ENCODE measurements at regions not wholly inside any gene's neighbourhood (a gene's known extent, or its start where the extent isn't known, plus 50 kb on each side); places are given as distances from the start of the nearest gene placed in this dataset.

DNA sequence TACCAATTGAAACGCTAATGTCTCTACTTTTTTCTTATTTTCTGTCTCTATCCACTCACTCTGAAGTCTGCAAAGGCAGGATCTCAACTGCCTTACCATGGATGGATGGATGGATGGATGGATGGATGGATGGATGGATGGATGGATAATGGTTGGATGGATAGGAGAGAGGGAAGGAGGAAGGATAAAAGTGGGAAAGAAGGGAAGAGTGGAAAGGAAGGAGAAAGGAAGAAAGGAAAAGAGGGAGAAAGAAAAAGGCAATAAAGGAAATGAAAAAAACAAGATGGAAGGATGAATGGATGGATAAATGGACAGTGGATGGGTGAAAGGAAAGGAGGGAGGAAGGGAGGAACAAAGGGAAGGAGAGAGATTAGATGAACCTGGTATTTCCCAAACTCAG lies 506.0 kb downstream of the MN1 start:
- no peaks in the 10 kb centered on the region for H3K9me3 Mint-ChIP-seq

DNA sequence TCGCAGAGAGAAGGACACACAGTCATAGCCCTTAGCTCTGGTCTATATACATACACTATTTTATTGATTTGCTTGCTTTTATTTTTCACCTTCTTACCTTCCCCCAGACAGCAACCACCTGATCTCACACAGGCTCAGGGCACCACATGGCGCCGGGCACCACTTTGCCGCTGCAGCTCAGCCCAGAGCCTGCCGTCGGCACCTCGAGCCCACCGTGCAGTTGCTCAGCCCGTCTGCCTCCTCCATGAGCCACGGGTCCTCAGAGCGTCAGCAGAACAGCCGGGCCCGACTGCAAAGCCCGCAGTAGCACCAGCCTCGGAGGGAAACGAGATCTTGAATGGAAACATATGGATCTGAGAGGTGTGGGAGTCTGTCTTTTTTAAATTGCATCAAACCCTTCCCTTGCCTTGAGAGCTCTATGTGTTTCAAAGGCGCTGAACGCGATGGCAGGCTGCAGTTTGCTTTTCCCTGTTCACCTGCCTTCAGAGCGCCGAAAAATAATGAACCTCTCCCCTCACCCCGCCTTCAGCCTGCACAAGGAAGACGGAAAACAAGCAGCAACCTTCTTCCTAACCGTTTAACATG lies 505.4 kb downstream of the MN1 start:
- peaks cover 15% of the 10 kb centered on the region for H3K27me3 Mint-ChIP-seq

More for the DNA sequence above, 506.0 kb downstream of the MN1 start:
- Mint-ChIP-seq H3K4me1 (no peaks in the 10 kb centered on the region), H3K4me3 (no peak overlapping the region), H3K36me3 (ENCODE audit: low read depth) (no peaks in the 10 kb centered on the region), H3K27me3 (peaks cover 15% of the 10 kb centered on the region), H3K27ac (no peak overlapping the region)
- no peak for DNase-seq
- intact Hi-C loops (cut with micrococcal nuclease) = no loop called here

DNA sequence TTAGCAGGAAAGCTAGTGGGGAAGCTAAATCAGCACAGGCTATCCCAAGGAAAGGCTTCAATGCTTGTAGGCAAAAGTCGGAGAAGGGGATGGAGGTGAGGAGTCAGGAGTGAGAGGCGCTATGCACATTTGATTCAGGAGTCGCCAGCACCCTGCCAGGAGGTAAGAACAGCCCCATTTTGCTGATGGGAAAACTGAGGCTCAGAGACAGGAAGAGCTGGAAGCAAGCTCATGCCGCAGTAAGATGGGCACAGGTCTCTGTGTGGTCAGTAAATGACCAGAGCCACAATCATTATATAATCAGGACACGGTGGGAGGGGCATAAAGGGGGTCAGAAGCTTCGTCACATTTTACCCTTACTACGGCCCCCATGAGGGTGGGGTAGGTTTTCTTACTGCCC lies 504.4 kb downstream of the MN1 start:
- intact Hi-C loops (cut with micrococcal nuclease) = no loop called here
- Mint-ChIP-seq H3K4me3 (no peak overlapping the region), H3K27ac (no peak overlapping the region), H3K27me3 (peaks cover 15% of the 10 kb centered on the region), H3K36me3 (ENCODE audit: low read depth) (no peaks in the 10 kb centered on the region), H3K9me3 (no peaks in the 10 kb centered on the region), H3K4me1 (no peaks in the 10 kb centered on the region)
- no peak for DNase-seq

More for the DNA sequence above, 505.4 kb downstream of the MN1 start:
- H3K27ac Mint-ChIP-seq = no peak overlapping the region
- no peaks in the 10 kb centered on the region for H3K9me3 Mint-ChIP-seq
- DNase-seq = no peak
- H3K4me3 Mint-ChIP-seq = no peak overlapping the region
- H3K36me3 Mint-ChIP-seq (ENCODE audit: low read depth) = no peaks in the 10 kb centered on the region
- H3K4me1 Mint-ChIP-seq = no peaks in the 10 kb centered on the region
- intact Hi-C loops (cut with micrococcal nuclease) = no loop called here

DNA sequence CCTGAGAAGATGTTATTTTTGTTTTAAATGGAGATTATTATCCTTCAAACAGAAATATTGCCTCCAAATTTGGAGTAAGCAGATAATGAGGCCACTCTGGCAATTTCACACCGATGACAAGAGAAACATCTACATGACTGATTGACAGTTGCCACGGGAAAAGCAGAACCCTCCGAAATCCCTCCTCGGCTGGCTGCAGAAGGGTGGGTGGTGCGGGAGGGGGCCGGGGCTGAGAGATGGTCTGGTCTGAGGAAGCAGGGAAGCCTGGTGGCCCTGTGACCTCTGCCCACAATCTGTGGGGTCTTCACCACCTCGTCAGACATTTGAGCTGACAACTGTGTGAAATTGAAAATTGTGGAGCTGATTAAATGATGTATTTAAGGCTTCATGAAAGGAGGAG lies 503.2 kb downstream of the MN1 start:
- H3K27ac Mint-ChIP-seq = no peak overlapping the region
- H3K9me3 Mint-ChIP-seq = no peaks in the 10 kb centered on the region
- H3K36me3 Mint-ChIP-seq (ENCODE audit: low read depth) = no peaks in the 10 kb centered on the region
- H3K4me1 Mint-ChIP-seq = no peaks in the 10 kb centered on the region
- peaks cover 15% of the 10 kb centered on the region for H3K27me3 Mint-ChIP-seq
- DNase-seq = no peak
- intact Hi-C loops (cut with micrococcal nuclease) = no loop called here
- H3K4me3 Mint-ChIP-seq = no peak overlapping the region

DNA sequence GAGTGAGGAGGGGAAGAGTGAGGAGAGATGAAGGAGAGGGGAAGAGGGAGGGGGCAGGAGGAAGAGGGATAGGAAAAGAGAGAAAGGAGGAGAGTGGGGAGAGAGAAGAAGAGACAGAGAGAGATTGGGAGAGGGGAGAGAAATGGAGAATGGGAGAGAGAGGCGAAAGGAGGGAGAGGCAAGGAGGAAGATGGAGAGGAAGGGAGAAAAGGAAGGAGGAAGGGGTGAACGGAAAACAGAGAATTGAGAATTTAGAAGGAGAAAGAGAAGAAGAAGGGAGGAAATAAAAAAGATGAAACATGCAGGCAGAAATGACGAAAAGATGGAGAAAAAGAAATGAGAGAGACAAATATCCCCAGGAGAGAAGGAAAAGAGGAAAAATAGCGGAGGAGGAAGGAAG lies 502.8 kb downstream of the MN1 start:
- no peak for DNase-seq
- H3K4me3 Mint-ChIP-seq = no peak overlapping the region
- H3K27me3 Mint-ChIP-seq = peaks cover 15% of the 10 kb centered on the region
- H3K27ac Mint-ChIP-seq = no peak overlapping the region
- no peaks in the 10 kb centered on the region for H3K9me3 Mint-ChIP-seq
- no peaks in the 10 kb centered on the region for H3K36me3 Mint-ChIP-seq (ENCODE audit: low read depth)
- H3K4me1 Mint-ChIP-seq = no peaks in the 10 kb centered on the region
- intact Hi-C loops (cut with micrococcal nuclease) = no loop called here

DNA sequence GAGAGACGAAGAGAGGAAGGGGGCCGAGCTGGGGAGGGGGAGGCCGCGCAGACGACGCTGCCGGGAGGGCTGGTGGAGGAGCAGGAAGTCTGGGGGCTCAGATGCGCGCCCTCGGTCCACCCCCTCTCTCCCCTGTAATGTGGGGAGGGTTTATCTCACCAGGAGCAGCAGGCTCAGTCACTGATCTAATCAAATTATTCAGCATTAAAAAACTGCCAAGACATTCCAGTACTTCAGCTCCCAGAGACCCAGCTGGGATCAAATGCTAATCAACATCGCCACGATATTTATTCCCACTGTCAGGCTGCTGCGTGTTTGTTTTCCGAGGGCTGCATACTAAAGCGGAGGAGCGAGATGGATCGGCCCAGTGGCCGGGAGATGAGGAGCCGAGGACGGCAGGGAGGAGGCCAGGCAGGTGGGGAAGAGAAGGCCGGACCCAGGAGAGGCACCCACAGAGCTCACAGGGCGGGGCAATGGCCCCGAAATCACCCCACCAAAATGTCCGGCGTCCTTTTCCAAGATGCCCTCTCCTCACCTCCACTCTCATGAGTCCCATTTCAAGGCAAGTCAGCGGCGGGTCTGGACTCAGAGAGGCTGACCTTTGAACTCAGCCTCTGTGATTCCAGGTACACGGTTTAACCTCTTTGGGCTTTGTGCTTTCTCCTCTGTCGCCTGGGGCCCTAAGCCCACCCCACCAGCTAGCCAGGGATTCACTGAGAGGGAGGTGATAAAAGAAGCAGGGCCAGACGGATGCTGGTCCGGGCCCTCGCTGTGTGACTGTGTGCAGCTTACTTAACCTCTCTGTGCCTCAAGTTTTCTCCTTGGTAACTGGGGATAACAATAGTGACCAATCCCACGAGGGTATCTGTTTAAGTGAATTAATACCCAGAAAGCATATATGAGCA lies 502.1 kb downstream of the MN1 start:
- Mint-ChIP-seq H3K9me3 (no peaks in the 10 kb centered on the region), H3K4me3 (no peak overlapping the region), H3K27me3 (peaks cover 15% of the 10 kb centered on the region), H3K27ac (no peak overlapping the region), H3K36me3 (ENCODE audit: low read depth) (no peaks in the 10 kb centered on the region), H3K4me1 (no peaks in the 10 kb centered on the region)
- no peak for DNase-seq
- intact Hi-C loops (cut with micrococcal nuclease) = no loop called here

DNA sequence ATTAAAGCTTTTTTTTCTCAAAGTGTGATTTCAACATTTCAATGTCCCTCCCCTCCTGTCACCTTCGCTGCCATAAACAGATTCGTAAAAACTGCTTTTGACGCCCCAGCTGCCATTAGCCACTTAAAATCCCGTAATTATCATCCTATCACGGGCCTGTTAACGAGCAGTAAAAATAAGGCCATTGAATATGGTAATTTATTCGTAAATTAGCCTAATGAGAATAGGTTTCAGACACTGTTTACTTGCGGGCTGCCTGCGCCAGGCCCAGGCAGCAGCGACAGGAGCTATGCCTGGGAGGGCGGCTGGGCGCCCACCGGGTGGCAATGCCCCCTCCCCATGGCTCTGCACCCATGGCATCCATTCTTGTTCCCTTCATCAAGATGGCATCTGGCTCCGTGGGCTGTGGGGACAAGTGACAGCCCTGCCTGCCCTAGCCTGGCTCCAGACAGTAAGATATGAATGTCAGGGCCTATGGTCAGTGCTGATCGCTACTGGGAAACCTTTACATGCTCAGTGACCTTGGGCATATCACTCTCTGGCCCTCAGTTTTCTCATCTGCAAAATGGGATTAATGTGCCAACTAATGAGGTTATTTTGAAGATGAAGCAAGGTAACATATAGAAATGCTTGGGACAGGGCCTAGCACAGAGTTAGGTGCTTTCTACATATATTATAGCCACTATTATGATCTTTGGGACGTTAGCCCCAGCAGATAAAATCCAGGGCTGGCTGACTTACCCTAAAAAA lies 500.8 kb downstream of the MN1 start:
- no peaks in the 10 kb centered on the region for H3K36me3 Mint-ChIP-seq (ENCODE audit: low read depth)
- intact Hi-C loops (cut with micrococcal nuclease) = no loop called here
- H3K27ac Mint-ChIP-seq = no peak overlapping the region
- H3K27me3 Mint-ChIP-seq = peaks cover 15% of the 10 kb centered on the region
- no peak overlapping the region for H3K4me3 Mint-ChIP-seq
- no peaks in the 10 kb centered on the region for H3K4me1 Mint-ChIP-seq
- no peaks in the 10 kb centered on the region for H3K9me3 Mint-ChIP-seq
- DNase-seq = no peak

DNA sequence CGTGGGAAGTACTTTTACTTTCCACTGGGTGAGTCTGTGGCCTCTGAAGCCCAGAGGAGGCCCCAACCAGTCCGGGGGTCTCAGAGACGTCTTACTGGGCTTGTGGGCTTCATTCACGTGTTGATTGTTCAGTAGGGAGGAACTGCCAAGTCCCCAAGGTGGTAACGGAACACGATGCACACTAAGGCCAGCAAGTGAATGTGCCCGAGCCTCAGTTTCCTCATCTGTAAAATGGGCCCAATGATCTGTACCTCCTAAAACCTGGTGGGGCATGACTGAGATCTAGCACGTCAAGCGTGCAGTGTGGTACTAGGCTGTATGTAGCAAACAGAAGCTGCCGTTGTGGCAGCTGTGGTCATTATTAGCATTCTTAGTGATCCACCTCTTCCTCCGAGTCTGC lies 499.1 kb downstream of the MN1 start:
- DNase-seq = no peak
- Mint-ChIP-seq H3K4me1 (no peaks in the 10 kb centered on the region), H3K9me3 (no peaks in the 10 kb centered on the region), H3K36me3 (ENCODE audit: low read depth) (no peaks in the 10 kb centered on the region), H3K27ac (no peak overlapping the region), H3K4me3 (no peak overlapping the region), H3K27me3 (peaks cover 10% of the 10 kb centered on the region)
- intact Hi-C loops (cut with micrococcal nuclease) = no loop called here

DNA sequence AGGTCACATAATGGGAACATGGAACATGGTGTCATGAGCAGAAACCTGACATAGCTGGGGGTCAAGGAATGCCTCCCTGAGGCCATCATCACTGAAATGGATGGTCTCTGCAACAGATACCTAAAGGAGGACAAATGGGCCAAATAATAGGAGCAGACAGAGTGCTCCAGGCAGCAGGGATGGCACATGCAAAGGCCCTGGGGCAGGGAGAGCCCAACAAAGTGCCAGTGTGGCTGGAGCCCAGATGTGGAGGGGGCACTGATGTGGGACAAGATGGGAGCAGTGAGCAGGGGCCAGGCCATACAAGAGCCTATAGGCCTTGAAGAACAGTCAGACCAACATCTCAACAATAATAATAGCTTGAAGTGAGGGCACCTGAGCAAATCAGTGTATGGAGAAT lies 497.8 kb downstream of the MN1 start:
- DNase-seq = no peak
- Mint-ChIP-seq H3K27me3 (peaks cover 4% of the 10 kb centered on the region), H3K9me3 (peaks cover 5% of the 10 kb centered on the region), H3K4me3 (no peak overlapping the region), H3K4me1 (no peaks in the 10 kb centered on the region), H3K27ac (no peak overlapping the region), H3K36me3 (ENCODE audit: low read depth) (no peaks in the 10 kb centered on the region)
- intact Hi-C loops (cut with micrococcal nuclease) = no loop called here

DNA sequence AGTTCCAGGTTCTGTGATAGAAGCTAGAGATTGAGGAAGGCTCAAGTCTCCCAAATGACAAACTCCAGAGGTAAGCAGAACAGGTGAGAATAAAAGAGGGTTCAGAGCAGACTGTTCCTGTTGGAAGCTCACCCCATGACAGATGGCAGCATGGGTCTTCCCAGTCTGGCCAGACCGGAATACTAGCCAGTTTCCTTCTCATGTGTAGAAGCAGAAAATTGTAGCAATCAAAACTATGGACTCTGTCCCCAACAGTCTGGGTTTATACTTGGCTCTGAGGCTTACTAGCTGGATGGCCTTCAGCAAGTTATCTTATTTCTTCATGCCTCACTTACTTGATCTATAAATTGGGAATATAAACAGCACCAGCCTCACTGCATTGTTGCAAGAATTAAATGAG lies 494.8 kb downstream of the MN1 start:
- Mint-ChIP-seq H3K4me3 (no peak overlapping the region), H3K27ac (no peak overlapping the region), H3K27me3 (no peaks in the 10 kb centered on the region), H3K36me3 (ENCODE audit: low read depth) (no peaks in the 10 kb centered on the region), H3K9me3 (peaks cover 5% of the 10 kb centered on the region), H3K4me1 (no peaks in the 10 kb centered on the region)
- no peak for DNase-seq
- intact Hi-C loops (cut with micrococcal nuclease) = no loop called here

DNA sequence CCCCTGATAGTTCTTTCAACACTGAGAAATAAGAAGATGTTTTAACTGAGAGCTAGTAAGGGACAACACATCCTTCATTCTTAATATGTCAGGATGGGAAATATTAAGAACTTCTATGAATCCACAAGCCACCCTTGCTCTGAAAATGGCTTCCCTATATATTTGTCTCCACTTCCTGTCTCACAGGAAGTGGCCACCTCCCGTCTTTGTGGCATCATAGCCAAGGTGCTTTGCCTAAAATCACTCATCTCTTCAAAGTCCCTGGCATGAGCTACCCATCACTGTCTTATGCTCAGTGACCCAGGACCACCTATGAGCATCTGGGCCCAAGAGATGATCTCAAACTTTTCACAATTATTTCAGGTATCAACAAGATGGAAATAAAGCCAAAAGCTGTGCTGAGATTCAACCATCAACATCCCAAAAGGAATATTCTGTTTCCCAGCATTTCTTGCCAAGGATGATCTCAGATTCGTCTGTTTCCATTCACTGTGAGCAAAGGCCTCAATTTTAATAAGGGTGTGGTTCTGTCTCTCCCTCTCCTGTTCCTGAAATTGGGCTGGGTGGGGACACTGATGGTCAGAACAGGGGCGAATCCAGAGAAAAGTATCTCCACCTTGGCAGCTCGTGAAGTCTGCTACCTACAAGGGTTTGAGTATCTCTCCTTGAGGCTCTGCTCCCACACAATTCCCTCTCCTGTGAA lies 493.9 kb downstream of the MN1 start:
- no peak for DNase-seq
- Mint-ChIP-seq H3K9me3 (peaks cover 5% of the 10 kb centered on the region), H3K27me3 (no peaks in the 10 kb centered on the region), H3K27ac (no peak overlapping the region), H3K4me1 (no peaks in the 10 kb centered on the region), H3K4me3 (no peak overlapping the region), H3K36me3 (ENCODE audit: low read depth) (no peaks in the 10 kb centered on the region)
- intact Hi-C loops (cut with micrococcal nuclease) = no loop called here

DNA sequence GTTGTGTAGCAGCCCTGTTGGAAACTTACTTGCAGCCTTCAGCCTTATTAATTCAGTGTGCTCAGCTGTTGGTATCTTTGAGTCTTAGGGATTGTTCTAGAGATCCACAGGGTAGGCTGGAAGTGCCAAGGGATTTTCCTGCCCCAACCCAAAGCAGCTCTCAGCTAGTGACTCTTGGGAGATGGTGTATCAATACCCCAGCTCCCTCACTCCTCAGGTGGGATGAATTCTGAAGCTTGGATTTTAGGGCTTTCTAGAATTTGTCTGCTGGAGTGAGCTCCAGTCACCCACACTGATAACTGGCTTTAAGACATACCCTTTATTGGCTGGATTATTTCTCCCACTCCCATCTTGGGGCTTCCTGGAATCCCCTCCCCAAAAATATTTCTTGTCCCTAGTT lies 493.0 kb downstream of the MN1 start:
- Mint-ChIP-seq H3K36me3 (ENCODE audit: low read depth) (no peaks in the 10 kb centered on the region), H3K9me3 (peaks cover 5% of the 10 kb centered on the region), H3K27ac (no peak overlapping the region), H3K27me3 (no peaks in the 10 kb centered on the region), H3K4me1 (no peaks in the 10 kb centered on the region), H3K4me3 (no peak overlapping the region)
- intact Hi-C loops (cut with micrococcal nuclease) = no loop called here
- no peak for DNase-seq

DNA sequence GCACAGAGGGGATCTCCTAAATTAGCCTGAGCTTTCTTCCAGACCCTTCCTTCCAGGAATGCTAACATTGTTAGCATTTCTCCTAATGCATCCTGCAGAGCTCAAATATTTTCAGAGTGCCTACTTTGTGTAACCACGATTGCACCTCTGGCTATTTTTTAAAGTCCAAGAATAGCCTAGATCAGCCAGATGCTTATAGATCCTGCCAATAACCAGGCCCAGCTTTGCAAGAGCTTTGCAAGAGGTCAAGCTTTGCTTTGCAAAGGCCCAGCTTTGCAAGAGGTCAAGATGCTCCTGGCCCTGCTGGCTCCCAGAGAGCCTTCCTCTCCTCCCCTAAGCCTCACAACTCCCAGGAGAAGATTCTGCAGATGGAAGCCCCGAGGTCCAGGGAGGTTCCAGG lies 491.9 kb downstream of the MN1 start:
- Mint-ChIP-seq H3K27ac (no peak overlapping the region), H3K9me3 (peaks cover 5% of the 10 kb centered on the region), H3K4me3 (no peak overlapping the region), H3K27me3 (no peaks in the 10 kb centered on the region), H3K36me3 (ENCODE audit: low read depth) (no peaks in the 10 kb centered on the region), H3K4me1 (no peaks in the 10 kb centered on the region)
- DNase-seq = no peak
- intact Hi-C loops (cut with micrococcal nuclease) = no loop called here

All from activated CD4-positive, alpha-beta T cell treated with anti-CD3 and anti-CD28 coated beads, Interleukin-2, amount 10 ng/mL, durations not matched to agents 24 days and 14 days (primary cell).